SK-N-SH (cell line): ENCODE measurements at regions not wholly inside any gene's neighbourhood (a gene's known extent, or its start where the extent isn't known, plus 50 kb on each side); places are given as distances from the start of the nearest gene placed in this dataset.

Experiments
- CTCF ChIA-PET: fragments of 300-600, 350-600 bp; formaldehyde crosslinking; extraction: SDS; loops from one replicate; lab custom pipeline; 2021; lab: Yijun Ruan, JAX
- POLR2A ChIA-PET: fragments of 350-600 bp; sonication (Branson Sonifier 250); formaldehyde crosslinking; extraction: SDS; loops from one replicate; lab custom pipeline; 2020; ENCODE audit warnings: antibody characterized with exemption, inconsistent platforms; lab: Yijun Ruan, JAX
- DNase-seq: peaks from one replicate; pipeline ENCODE4 v3.0.0; 2012
- H2AFZ ChIP-seq: fragments of 200-600 bp; sonication (generic); 2 replicates; pipeline ENCODE4 v1.8.1; 2016; ENCODE audit warnings: antibody characterized with exemption, mild to moderate bottlenecking, low read depth
- H3F3A ChIP-seq: fragments of 200-600 bp; sonication (generic); replicated peaks from 2 replicates; pipeline ENCODE3; 2016; ENCODE audit warnings: antibody characterized with exemption, mild to moderate bottlenecking; ENCODE audit not compliant: insufficient read depth
- H3K27ac ChIP-seq, 2 experiments: fragments of 200-500 bp in 1 of 2; fragments of 200-600 bp in 1 of 2; sonication (Bioruptor generic) in 1 of 2; sonication (generic), shearing (Covaris generic) in 1 of 2; 2 replicates each; pipeline versions ENCODE4 v1.5.1 to v1.6.1; 2014 to 2016; ENCODE audit warnings: low read depth in 2 of 2, inconsistent platforms in 1 of 2, low read length in 1 of 2, mild to moderate bottlenecking in 1 of 2, mixed read lengths in 1 of 2
- H3K27me3 ChIP-seq: fragments of 200-600 bp; sonication (generic), shearing (Covaris generic); 2 replicates; pipeline ENCODE4 v1.6.1; 2016; ENCODE audit warnings: mixed run types; ENCODE audit not compliant: insufficient read depth
- H3K36me3 ChIP-seq, 2 experiments: fragments of 200-500 bp in 1 of 2; fragments of 200-600 bp in 1 of 2; sonication (Bioruptor generic) in 1 of 2; sonication (generic) in 1 of 2; replicated peaks in 1 of 2; 2 replicates each; pipeline versions ENCODE3 to v1.5.1; 2014 to 2016; ENCODE audit warnings: low read length in 1 of 2, mild to moderate bottlenecking in 1 of 2; ENCODE audit not compliant: insufficient read depth in 2 of 2, control insufficient read depth in 1 of 2
- H3K4me1 ChIP-seq, 2 experiments: fragments of 200-500 bp in 1 of 2; fragments of 200-600 bp in 1 of 2; sonication (Bioruptor generic) in 1 of 2; sonication (generic), shearing (Covaris generic) in 1 of 2; 2 replicates each; pipeline versions ENCODE4 v1.5.1 to v1.6.1; 2014 to 2016; ENCODE audit warnings: low read depth in 1 of 2, low read length in 1 of 2, mixed run types in 1 of 2; ENCODE audit not compliant: insufficient read depth in 2 of 2, control insufficient read depth in 1 of 2
- H3K4me2 ChIP-seq: fragments of 200-600 bp; sonication (generic), shearing (Covaris generic); 2 replicates; pipeline ENCODE4 v1.6.1; 2017; ENCODE audit warnings: mixed run types
- H3K4me3 ChIP-seq, 2 experiments: fragments of 200-500 bp in 1 of 2; fragments of 200-600 bp in 1 of 2; sonication (Bioruptor generic) in 1 of 2; sonication (generic), shearing (Covaris generic) in 1 of 2; 2 replicates each; pipeline versions ENCODE4 v1.5.1 to v1.8.1; 2014 to 2016; ENCODE audit warnings: low read depth in 2 of 2, inconsistent platforms in 1 of 2, low read length in 1 of 2, mild to moderate bottlenecking in 1 of 2, mixed read lengths in 1 of 2, moderate library complexity in 1 of 2
- H3K79me2 ChIP-seq: fragments of 200-600 bp; sonication (generic); 2 replicates; pipeline ENCODE4 v1.8.1; 2017; ENCODE audit warnings: mild to moderate bottlenecking; ENCODE audit not compliant: insufficient read depth
- H3K9ac ChIP-seq: fragments of 200-600 bp; sonication (generic); 2 replicates; pipeline ENCODE4 v1.6.1; 2017; ENCODE audit warnings: mixed run types
- H3K9me2 ChIP-seq: fragments of 200-600 bp; sonication (generic); 2 replicates; pipeline ENCODE4 v1.6.1; 2017; ENCODE audit warnings: mixed run types
- H3K9me3 ChIP-seq: fragments of 200-600 bp; sonication (generic); 2 replicates; pipeline ENCODE4 v1.6.1; 2017; ENCODE audit warnings: mixed run types, mild to moderate bottlenecking, moderate library complexity
- H4K20me1 ChIP-seq: fragments of 200-600 bp; sonication (generic); 2 replicates; pipeline ENCODE4 v1.6.1; 2017; ENCODE audit warnings: mild to moderate bottlenecking, mixed run types; ENCODE audit not compliant: insufficient read depth
- CHD2 ChIP-seq: fragments of 150-350 bp; IDR thresholded peaks from 2 replicates; pipeline ENCODE4 v1.6.1; 2018; ENCODE audit warnings: low read length; ENCODE audit not compliant: partially characterized antibody
- CTCF ChIP-seq: fragments of 200-600 bp; sonication (generic); IDR thresholded peaks from 2 replicates; pipeline ENCODE4 v1.6.1; 2017; ENCODE audit warnings: antibody characterized with exemption, mild to moderate bottlenecking, moderate library complexity
- EP300 ChIP-seq, 2 experiments: IDR thresholded peaks; 2 replicates each; pipeline versions ENCODE4 v1.4.0 to v1.6.1; 2012; ENCODE audit warnings: borderline replicate concordance in 1 of 2, low read depth in 1 of 2, low read length in 1 of 2
- FOSL2 ChIP-seq: IDR thresholded peaks from 2 replicates; pipeline ENCODE4 v1.4.0; 2012; ENCODE audit warnings: low read depth, mild to moderate bottlenecking, moderate library complexity, borderline replicate concordance
- FOXM1 ChIP-seq: IDR thresholded peaks from 2 replicates; pipeline ENCODE4 v1.4.0; 2012; ENCODE audit warnings: low read depth, mild to moderate bottlenecking
- MAX ChIP-seq: IDR thresholded peaks from 2 replicates; pipeline ENCODE4 v1.4.0; 2012; ENCODE audit warnings: low read depth
- MEF2A ChIP-seq: IDR thresholded peaks from 2 replicates; pipeline ENCODE4 v1.4.0; 2012; ENCODE audit warnings: low read depth, borderline replicate concordance
- NFIC ChIP-seq: IDR thresholded peaks from 2 replicates; pipeline ENCODE4 v1.4.0; 2012; ENCODE audit warnings: borderline replicate concordance
- NRF1 ChIP-seq: IDR thresholded peaks from 2 replicates; pipeline ENCODE4 v1.6.1; 2012; ENCODE audit warnings: low read depth, mild to moderate bottlenecking, low read length
- PBX3 ChIP-seq: IDR thresholded peaks from 2 replicates; pipeline ENCODE4; 2012
- RAD21 ChIP-seq: IDR thresholded peaks from 2 replicates; pipeline ENCODE4 v1.6.1; 2012; ENCODE audit warnings: mild to moderate bottlenecking, low read length
- REST ChIP-seq: IDR thresholded peaks from 2 replicates; pipeline ENCODE4 v1.6.1; 2012; ENCODE audit warnings: mild to moderate bottlenecking, low read depth, low read length, moderate library complexity
- TCF12 ChIP-seq: IDR thresholded peaks from 2 replicates; pipeline ENCODE4 v1.4.0; 2012
- USF2 ChIP-seq: fragments of 150-350 bp; IDR thresholded peaks from 2 replicates; pipeline ENCODE4 v1.6.1; 2017; ENCODE audit warnings: antibody characterized with exemption, low read length, low read depth, borderline replicate concordance
- ZBTB33 ChIP-seq: IDR thresholded peaks from 2 replicates; pipeline ENCODE4 v1.4.0; 2012; ENCODE audit warnings: low read depth, borderline replicate concordance
- WGBS: methylation state at CpG from one replicate; pipeline ENCODE4 v1.1.6; 2017; ENCODE audit warnings: low lambda C conversion rate; 5-methylcytosine and 5-hydroxymethylcytosine counted together

GRCh38 chrX:69395306-69395705 is 108.8 kb upstream of the NALF2 start:
- peaks cover 0 to 9% of the 10 kb centered on the region in 2 experiments; a peak in 1 of 4 replicates for H3K4me1 ChIP-seq
- H4K20me1 ChIP-seq: no peaks in the 10 kb centered on the region
- H3K79me2 ChIP-seq: no peaks in the 10 kb centered on the region
- no peak overlapping the region for H3K4me2 ChIP-seq
- no peaks in the 10 kb centered on the region for H3K36me3 ChIP-seq
- H3F3A ChIP-seq: no peaks in the 10 kb centered on the region
- no peaks in the 10 kb centered on the region for H3K9me2 ChIP-seq
- TF ChIP-seq MAX (no peak), CTCF (no peak), FOSL2 (no peak), NFIC (no peak), FOXM1 (no peak), EP300 (IDR thresholded peaks at IDR 0.05; ENCODE audit: borderline replicate concordance in 1 of 2, low read depth in 1 of 2, low read length in 1 of 2) (no peak), TCF12 (no peak), CHD2 (no peak), ZBTB33 (no peak), MEF2A (no peak), RAD21 (no peak), PBX3 (no peak), REST (no peak), USF2 (no peak), NRF1 (no peak)
- no peak overlapping the region for H3K27ac ChIP-seq
- ChIA-PET CTCF (no interaction called here), POLR2A (no interaction called here)
- WGBS: 12% methylated on average over 4 of the region's 4 CpGs
- no peak overlapping the region for H2AFZ ChIP-seq
- no peak overlapping the region for H3K4me3 ChIP-seq
- no peaks in the 10 kb centered on the region for H3K9me3 ChIP-seq
- no peak overlapping the region for H3K9ac ChIP-seq
- no peak for DNase-seq
- peaks cover 18% of the 10 kb centered on the region; the same call in 1 of the 2 replicates for H3K27me3 ChIP-seq
